AG04450 (cell line): ENCODE measurements at regions not wholly inside any gene's neighbourhood (a gene's known extent, or its start where the extent isn't known, plus 50 kb on each side); places are given as distances from the start of the nearest gene placed in this dataset.
A peak's percentile ranks its signal among the peaks of the same experiment; 100 is the strongest.

Source experiments
- CTCF ChIA-PET: fragments of 300-600, 350-600 bp; formaldehyde crosslinking; extraction: SDS; loops from one replicate; lab custom pipeline; 2022; ENCODE audit warnings: antibody characterized with exemption, inconsistent platforms; lab: Charles Lee
- POLR2A ChIA-PET: fragments of 350-600 bp; formaldehyde crosslinking; extraction: SDS; loops from one replicate; lab custom pipeline; 2021; ENCODE audit warnings: antibody characterized with exemption, inconsistent platforms; lab: Yijun Ruan, JAX
- DNase-seq: peaks from one replicate; pipeline ENCODE4 v3.0.0-alpha.2; 2011; ENCODE audit warnings: low read depth, low spot score
- H3K27ac ChIP-seq: one replicate; pipeline ENCODE4 v1.5.1; 2012; ENCODE audit warnings: low read depth, low read length, control low read depth
- H3K27me3 ChIP-seq: one replicate; pipeline ENCODE4 v1.6.0; 2012; ENCODE audit warnings: low read length; ENCODE audit not compliant: control insufficient read depth, insufficient read depth
- H3K4me3 ChIP-seq: 2 replicates; pipeline ENCODE4 v1.5.1; 2011; ENCODE audit warnings: mild to moderate bottlenecking, low read depth, low read length, control low read depth
- H3K9me3 ChIP-seq: 2 replicates; pipeline ENCODE4 v1.5.1; 2012; ENCODE audit warnings: low read length; ENCODE audit not compliant: control insufficient read depth, insufficient read depth
- CTCF ChIP-seq: IDR thresholded peaks from 2 replicates; pipeline ENCODE4 v1.5.1; 2011; ENCODE audit warnings: low read depth, low read length, control low read depth, inconsistent platforms

DNA sequence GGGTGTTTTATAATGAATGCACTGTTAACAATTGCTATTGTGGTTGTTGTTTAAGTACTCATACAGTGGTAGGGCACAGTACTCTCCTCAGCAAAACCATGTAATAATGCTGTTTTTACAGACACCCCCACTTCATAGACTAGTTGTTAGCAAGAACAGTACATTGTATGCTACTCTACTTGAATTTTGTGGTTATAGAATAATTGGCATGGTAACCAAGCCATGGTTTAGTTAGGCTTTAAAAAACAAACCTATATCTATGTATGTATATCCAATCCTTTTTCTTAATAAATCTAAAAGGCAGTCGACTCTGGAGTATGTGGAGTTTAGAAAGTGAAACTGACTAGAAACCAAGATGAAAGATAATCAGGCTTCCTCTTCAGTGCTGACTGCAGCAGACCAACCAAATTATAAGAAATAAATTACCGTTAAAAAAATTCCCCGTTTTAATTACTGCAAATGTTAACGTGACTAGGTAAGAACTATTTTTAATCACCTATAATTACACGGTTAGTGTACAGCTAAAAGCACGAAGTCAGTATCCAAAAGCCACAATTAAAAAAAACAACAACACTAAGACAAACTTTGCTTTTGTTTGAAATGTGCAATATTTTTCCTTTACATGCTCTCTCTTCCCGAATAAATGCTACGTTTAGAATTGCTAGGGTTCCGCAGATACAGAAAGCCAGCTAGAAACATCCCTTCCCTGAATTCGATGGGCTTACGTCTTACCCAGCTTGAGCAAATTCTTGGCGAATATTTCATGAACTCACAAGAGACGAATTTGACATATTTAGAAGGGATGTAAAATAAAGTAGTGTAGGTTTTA, 113.3 kb upstream of the SERTAD2 start:
- Histone ChIP-seq H3K4me3 (peak overlapping the region; percentile 58), H3K27me3 (no peaks in the 10 kb centered on the region), H3K27ac (peak overlapping the region; percentile 88), H3K9me3 (no peaks in the 10 kb centered on the region)
- no peak for DNase-seq
- no peak for TF ChIP-seq CTCF
- POLR2A ChIA-PET = interaction anchor here (1.0 to 1.7 kb wide), 7 partner anchors 15 to 113 kb away, joined by 3 to 23 read pairs (median 4); partner anchors contain the start of gene SERTAD2
- CTCF ChIA-PET = interaction anchor here (1.2 to 1.7 kb wide), 2 partner anchors 16 to 38 kb away, joined by 3 to 8 read pairs; no protein-coding TSS in a partner anchor

GRCh38 chr2:64767670-64768468, 114.2 kb upstream of the SERTAD2 start:
- H3K27ac ChIP-seq = peak overlapping the region; percentile 88
- DNase-seq = peak; percentile 61
- no peak for TF ChIP-seq CTCF
- CTCF ChIA-PET = interaction anchor here (1.2 to 1.7 kb wide), 2 partner anchors 17 to 37 kb away, joined by 3 to 8 read pairs; no protein-coding TSS in a partner anchor
- POLR2A ChIA-PET = interaction anchor here (1.0 to 1.7 kb wide), 7 partner anchors 14 to 114 kb away, joined by 3 to 23 read pairs (median 4); partner anchors contain the start of gene SERTAD2
- H3K9me3 ChIP-seq = no peaks in the 10 kb centered on the region
- peak overlapping the region; percentile 58 for H3K4me3 ChIP-seq
- no peaks in the 10 kb centered on the region for H3K27me3 ChIP-seq

DNA sequence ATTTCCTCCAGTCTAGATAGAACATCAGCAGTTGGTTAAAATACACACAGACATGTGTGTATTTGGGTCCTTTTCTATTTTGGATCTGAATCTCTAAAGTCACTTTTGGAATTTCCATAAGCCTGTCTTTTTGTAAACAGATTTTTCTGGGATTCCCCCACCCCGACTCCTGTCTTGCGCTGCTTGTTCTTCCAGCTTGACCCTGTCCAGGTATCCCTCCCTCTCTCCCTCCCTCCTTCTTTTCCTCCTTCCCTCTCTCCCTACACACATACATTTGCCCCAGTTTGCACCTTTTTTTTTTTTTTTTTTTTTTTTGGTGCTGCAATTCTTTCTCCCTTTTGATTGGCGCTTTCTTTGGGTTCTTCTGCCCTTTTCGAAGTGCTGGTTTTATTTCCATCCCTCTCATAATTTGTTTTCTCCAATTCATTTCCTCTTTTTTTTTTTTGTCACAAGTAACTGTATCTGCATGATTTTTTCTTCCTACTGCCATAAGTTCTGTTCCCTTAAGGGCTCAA, 114.8 kb upstream of the SERTAD2 start:
- CTCF ChIA-PET = interaction anchor here (0.7 to 1.7 kb wide), 2 partner anchors 17 to 168 kb away, joined by 3 to 8 read pairs; no protein-coding TSS in a partner anchor
- TF ChIP-seq CTCF = no peak
- H3K27me3 ChIP-seq = no peaks in the 10 kb centered on the region
- peak overlapping the region; percentile 88 for H3K27ac ChIP-seq
- no peak for DNase-seq
- POLR2A ChIA-PET = interaction anchor here (1.1 to 1.7 kb wide), 6 partner anchors 14 to 114 kb away, joined by 3 to 23 read pairs (median 6); partner anchors contain the start of gene SERTAD2
- H3K4me3 ChIP-seq = peak overlapping the region; percentile 58
- no peaks in the 10 kb centered on the region for H3K9me3 ChIP-seq

DNA sequence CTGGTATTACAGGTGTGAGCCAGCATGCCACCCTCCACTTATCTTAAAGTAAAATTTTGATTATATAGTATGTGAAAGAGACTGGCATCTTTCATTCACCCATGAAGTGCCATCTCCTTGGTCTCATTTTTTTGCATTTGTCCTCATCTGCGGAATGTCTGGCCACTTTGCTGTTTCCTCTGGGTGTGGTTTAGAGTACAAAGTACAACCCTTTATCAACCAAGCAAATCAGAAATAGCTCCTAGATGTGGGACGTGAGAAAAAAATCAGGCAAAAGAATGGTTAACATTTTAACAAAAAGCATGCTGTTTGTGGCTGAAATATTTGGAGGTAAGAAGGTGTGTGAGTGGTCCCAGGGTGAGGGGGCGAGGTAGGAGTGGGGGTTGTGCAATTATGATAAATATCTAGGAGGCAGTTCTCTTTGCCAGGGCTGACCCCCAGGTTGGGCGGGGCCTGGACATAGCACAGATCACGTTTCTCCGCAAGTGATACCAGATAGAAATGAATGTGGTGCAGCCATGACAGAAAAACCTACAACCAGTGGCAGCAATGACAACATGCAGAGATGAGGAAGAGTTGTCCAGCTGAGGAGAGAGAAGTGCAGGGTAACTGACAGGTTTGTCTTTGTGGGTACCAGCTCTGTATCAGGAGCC, 115.8 kb upstream of the SERTAD2 start:
- POLR2A ChIA-PET = interaction anchor here (1.8 kb wide), 1 partner anchor 18 kb away, joined by 10 read pairs; no protein-coding TSS in a partner anchor
- TF ChIP-seq CTCF = no peak
- Histone ChIP-seq H3K4me3 (no peak overlapping the region), H3K9me3 (no peaks in the 10 kb centered on the region), H3K27me3 (no peaks in the 10 kb centered on the region), H3K27ac (no peak overlapping the region)
- no peak for DNase-seq
- CTCF ChIA-PET = interaction anchor here (0.6 to 1.2 kb wide), 3 partner anchors 123 to 183 kb away, joined by 3 to 5 read pairs (median 3); no protein-coding TSS in a partner anchor
